ENCODE measurements at regions not wholly inside any gene's neighbourhood (a gene's known extent, or its start where the extent isn't known, plus 50 kb on each side); places are given as distances from the start of the nearest gene placed in this dataset.
"Not testable (repeated sequence)": the region's sequence is repeated elsewhere in the genome, so short reads cannot be mapped to it uniquely, and the experiment has no call there.

DNA sequence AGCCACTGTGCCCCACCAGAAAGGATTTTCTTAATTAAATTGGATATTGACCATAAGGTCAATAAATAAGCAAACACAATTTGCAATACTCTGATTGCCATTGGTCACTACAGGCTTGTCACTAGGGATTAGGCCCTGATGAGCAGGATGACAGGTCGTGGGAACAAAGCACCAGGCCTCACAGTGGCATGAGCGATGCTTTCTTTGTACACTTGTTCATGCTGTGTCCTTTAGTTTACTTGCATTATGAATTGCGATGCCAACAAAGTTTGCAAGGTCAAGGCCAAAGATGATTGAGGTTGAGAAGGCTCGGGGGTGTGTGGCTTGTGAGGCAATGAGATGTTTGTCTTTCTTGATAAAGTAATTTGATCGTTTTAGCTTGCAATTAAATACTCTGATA, 136.0 kb downstream of the TTC8 start:
- H3K36me3 Mint-ChIP-seq (ENCODE audit: low read depth), result no peaks in the 10 kb centered on the region
- no peak for DNase-seq
- H3K4me1 Mint-ChIP-seq, result no peaks in the 10 kb centered on the region
- no peak overlapping the region for H3K27ac Mint-ChIP-seq
- H3K4me3 Mint-ChIP-seq, result no peak overlapping the region
- ChIA-PET POLR2A (no interaction called here), CTCF (no interaction called here)
- no peaks in the 10 kb centered on the region for H3K9me3 Mint-ChIP-seq
- no peaks in the 10 kb centered on the region for H3K27me3 Mint-ChIP-seq

DNA sequence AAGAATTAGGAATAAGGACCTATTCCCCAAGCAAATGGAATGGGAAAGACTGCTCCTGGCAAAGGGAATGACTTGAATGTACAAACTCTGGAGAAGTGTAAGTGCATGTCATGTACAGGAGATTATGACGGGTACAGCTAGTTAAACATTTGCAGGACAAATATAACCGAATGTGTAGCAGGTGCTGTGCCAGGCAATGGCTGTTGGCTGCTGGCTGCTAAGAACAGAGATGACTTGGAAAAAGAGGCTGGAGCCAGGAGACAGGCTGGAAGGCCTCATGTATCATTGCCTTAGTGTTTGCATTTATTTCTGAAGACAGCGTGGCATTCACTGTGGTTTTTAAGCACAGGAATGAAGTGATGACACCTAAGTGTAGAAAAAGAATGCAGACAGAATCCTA, 136.8 kb downstream of the TTC8 start:
- H3K4me3 Mint-ChIP-seq, result no peak overlapping the region
- H3K9me3 Mint-ChIP-seq, result no peaks in the 10 kb centered on the region
- peaks cover 1% of the 10 kb centered on the region for H3K27me3 Mint-ChIP-seq
- DNase-seq, result no peak
- no peaks in the 10 kb centered on the region for H3K36me3 Mint-ChIP-seq (ENCODE audit: low read depth)
- H3K4me1 Mint-ChIP-seq, result no peaks in the 10 kb centered on the region
- POLR2A ChIA-PET, result no interaction called here
- no peak overlapping the region for H3K27ac Mint-ChIP-seq
- CTCF ChIA-PET, result no interaction called here

DNA sequence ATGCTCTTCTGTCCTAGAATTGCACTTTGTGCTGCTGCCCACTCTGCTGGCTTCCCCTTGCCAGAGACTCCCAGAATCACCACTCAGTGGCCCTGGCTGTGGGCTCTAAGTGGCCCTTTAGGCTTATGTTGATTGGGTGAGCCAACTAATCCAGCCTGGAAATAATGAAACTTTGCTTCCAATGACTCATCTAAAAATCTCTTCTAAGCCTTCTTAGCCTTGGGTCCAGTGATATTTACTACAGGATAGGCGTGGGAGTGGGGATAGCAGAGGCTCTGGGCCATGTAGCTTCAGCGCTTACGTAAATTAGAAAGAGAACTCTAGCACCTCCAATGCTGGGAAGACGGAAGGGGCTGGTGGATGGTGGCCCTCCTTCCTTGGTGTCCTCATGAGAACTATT, 137.9 kb downstream of the TTC8 start:
- Mint-ChIP-seq H3K27me3 (peaks cover 2% of the 10 kb centered on the region), H3K9me3 (no peaks in the 10 kb centered on the region), H3K4me1 (no peaks in the 10 kb centered on the region), H3K36me3 (ENCODE audit: low read depth) (no peaks in the 10 kb centered on the region), H3K27ac (no peak overlapping the region), H3K4me3 (no peak overlapping the region)
- ChIA-PET POLR2A (no interaction called here), CTCF (no interaction called here)
- DNase-seq, result no peak

DNA sequence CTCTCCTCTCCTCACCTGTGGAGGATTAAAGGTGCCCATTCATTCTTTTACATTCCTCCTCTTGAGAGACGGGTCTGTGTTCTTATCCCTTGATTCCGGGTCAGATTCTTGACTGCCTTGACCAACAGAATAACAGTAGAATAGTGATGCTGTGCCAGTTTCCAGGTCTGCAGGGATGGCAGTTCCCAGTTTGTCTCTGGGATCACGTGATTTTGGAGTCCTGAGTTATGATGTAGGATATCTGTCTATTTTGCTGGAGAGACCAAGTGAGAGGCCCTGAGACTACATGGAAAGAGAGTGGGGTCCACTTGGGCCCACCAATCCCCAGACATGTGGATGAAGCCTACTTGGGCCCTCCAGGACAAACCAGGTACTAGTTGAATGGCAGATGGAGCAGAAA, 142.8 kb downstream of the TTC8 start:
- Mint-ChIP-seq H3K36me3 (ENCODE audit: low read depth) (no peaks in the 10 kb centered on the region), H3K27ac (no peak overlapping the region), H3K27me3 (peaks cover 2% of the 10 kb centered on the region), H3K9me3 (no peaks in the 10 kb centered on the region), H3K4me3 (no peak overlapping the region), H3K4me1 (no peaks in the 10 kb centered on the region)
- no peak for DNase-seq
- ChIA-PET CTCF (no interaction called here), POLR2A (no interaction called here)

DNA sequence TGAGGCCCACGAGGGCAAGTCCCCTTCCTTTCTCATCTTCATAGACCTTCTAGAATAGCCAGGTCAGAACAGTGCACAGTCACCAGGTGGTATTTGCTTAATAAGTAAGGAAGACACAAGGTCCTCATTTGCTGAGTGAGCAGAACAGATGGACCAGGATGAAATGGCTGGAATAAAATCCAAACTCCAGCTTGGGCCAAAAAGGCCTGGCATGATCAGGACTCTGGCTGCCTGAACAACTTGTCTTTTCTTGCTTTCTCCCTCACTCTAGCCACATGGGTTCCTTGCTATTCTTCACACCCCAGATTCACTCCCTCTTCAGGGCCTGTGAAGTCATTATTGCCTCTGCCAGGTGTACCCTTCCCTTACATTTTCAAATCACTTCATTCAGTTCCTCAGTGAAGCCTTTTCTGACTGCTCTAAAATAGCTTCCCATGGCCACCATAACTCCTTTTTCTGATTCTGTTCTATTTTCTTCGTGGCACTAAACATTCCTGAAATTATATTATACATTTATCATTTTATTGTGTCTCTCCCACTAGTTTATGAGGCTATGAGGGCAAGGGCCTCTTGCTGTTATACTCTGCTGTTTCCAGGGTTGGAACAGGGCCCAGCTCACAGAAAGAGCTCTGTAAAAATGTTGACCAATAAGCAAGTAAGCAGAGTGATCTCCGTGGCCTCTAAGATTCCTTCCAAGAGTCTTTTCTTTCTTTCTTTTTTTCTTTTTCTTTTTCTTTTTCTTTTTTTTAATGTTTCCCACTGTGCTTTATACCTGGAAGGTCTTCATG, 150.8 kb downstream of the TTC8 start:
- peaks cover 14% of the 10 kb centered on the region for H3K27me3 Mint-ChIP-seq
- ChIA-PET CTCF (no interaction called here), POLR2A (no interaction called here)
- DNase-seq, result no peak
- no peak overlapping the region for H3K4me3 Mint-ChIP-seq
- H3K36me3 Mint-ChIP-seq (ENCODE audit: low read depth), result no peaks in the 10 kb centered on the region
- H3K9me3 Mint-ChIP-seq, result no peaks in the 10 kb centered on the region
- H3K27ac Mint-ChIP-seq, result no peak overlapping the region
- no peaks in the 10 kb centered on the region for H3K4me1 Mint-ChIP-seq

DNA sequence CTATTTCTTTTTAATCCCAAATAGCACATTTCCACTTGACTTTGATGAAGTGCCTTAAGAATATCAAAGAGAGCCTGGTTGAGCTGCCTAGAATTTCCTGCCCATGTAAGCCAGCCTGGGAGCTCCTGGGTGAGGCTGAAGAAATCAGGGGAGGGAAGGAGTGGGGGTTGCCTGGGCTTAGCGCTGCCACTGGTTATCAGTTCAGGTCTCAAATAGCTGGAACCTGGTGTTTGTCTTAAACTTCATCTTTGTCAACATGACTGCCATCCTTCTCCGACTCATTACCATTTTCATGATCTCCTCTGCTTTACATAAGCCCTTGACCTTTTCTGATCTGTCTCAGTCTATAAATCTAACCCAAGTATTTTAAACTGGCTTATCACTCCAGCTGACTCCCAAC, 151.5 kb downstream of the TTC8 start:
- ChIA-PET CTCF (no interaction called here), POLR2A (no interaction called here)
- no peak for DNase-seq
- Mint-ChIP-seq H3K27me3 (peaks cover 14% of the 10 kb centered on the region), H3K4me1 (no peaks in the 10 kb centered on the region), H3K4me3 (no peak overlapping the region), H3K9me3 (no peaks in the 10 kb centered on the region), H3K27ac (no peak overlapping the region), H3K36me3 (ENCODE audit: low read depth) (no peaks in the 10 kb centered on the region)

DNA sequence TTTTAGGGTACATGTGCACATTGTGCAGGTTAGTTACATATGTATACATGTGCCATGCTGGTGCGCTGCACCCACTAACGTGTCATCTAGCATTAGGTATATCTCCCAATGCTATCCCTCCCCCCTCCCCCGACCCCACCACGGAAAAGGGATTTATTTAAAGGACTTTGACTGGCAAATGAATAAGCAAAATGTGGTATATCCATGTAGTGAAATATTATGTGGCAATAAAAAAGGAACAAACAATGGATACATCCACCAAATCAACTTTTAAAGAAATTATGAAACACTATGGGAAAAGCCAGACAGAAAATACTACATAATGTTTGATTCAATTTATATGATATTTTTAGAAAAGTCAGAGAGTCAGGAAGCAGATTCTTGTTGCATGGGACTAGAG, 156.5 kb downstream of the TTC8 start:
- DNase-seq; H3K36me3 Mint-ChIP-seq (ENCODE audit: low read depth); H3K9me3 Mint-ChIP-seq; H3K4me1 Mint-ChIP-seq; H3K4me3 Mint-ChIP-seq; POLR2A ChIA-PET; H3K27ac Mint-ChIP-seq: not testable (repeated sequence)
- CTCF ChIA-PET, result interaction anchor here (0.7 kb wide), 1 partner anchor 981 kb away, joined by 3 read pairs; no protein-coding TSS in a partner anchor
- H3K27me3 Mint-ChIP-seq, result peaks cover 16% of the 10 kb centered on the region

DNA sequence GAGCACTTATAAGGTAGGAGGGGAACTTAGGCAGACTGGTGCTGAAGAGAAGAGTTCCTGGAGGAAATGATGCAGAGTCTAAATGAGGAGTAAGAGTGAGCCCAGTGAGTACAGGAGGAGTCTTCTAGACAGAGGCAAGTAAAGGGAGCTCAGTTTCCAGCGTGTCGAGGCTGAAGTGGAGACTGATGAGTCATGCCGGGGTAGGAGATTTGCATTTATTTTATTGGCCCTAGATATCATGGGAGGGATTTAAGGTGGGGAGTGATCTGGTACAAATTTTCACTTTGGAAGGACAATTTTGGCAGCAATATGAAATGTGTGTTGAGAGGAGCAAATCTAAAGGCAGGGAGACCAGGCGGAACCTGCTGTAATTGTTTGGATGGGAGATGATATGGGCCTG, 157.5 kb downstream of the TTC8 start:
- Mint-ChIP-seq H3K9me3 (peaks cover 3% of the 10 kb centered on the region), H3K27ac (no peak overlapping the region), H3K4me1 (no peaks in the 10 kb centered on the region), H3K4me3 (no peak overlapping the region), H3K27me3 (peaks cover 16% of the 10 kb centered on the region), H3K36me3 (ENCODE audit: low read depth) (no peaks in the 10 kb centered on the region)
- no peak for DNase-seq
- POLR2A ChIA-PET, result no interaction called here
- CTCF ChIA-PET, result no interaction called here

DNA sequence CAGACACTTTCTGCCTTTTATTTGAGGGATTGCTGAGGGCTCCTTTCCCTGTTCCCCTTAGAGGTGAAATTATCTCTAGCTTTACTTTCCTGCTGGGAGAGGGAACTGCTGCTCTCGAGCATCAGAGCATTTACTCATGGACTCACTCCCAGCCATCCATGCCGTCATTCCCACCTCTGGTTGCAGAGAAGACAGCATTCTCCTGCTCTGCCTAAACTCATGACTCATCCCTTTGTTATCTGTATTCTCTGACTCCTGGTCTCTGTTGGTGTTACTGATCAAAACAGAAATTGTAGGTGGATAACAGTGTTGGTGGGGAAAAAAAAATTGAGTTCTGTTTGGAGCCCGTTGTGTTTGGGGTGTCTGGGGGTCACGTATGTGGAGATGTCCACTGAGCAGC, 159.3 kb downstream of the TTC8 start:
- H3K9me3 Mint-ChIP-seq, result peaks cover 4% of the 10 kb centered on the region
- no peak overlapping the region for H3K4me3 Mint-ChIP-seq
- ChIA-PET CTCF (no interaction called here), POLR2A (interaction anchor here (0.5 kb wide), 1 partner anchor 1265 kb away, joined by 3 read pairs; no protein-coding TSS in a partner anchor)
- H3K27me3 Mint-ChIP-seq, result peaks cover 11% of the 10 kb centered on the region
- no peak overlapping the region for H3K27ac Mint-ChIP-seq
- H3K4me1 Mint-ChIP-seq, result no peaks in the 10 kb centered on the region
- H3K36me3 Mint-ChIP-seq (ENCODE audit: low read depth), result no peaks in the 10 kb centered on the region
- DNase-seq, result no peak

DNA sequence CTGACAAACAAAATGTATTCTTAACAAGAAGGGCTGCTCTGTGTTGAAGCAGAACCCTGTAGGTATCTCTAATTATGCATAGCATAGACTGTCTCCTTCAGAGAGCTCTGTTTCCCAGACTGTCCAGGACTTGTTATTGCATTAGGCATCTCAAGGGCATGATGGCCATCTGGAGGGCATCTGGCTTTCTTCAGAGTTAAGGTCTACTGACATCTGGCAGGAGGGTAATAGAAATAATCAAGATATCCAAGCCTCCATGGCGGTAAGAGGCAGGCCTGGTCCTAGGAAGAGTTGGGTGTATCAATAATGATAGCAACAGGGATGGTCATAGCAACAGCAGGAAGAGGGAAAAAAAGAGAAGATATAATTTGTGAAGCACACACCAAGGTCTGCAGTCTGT, 161.2 kb downstream of the TTC8 start:
- H3K27ac Mint-ChIP-seq, result no peak overlapping the region
- ChIA-PET POLR2A (no interaction called here), CTCF (no interaction called here)
- peaks cover 2% of the 10 kb centered on the region for H3K27me3 Mint-ChIP-seq
- no peaks in the 10 kb centered on the region for H3K4me1 Mint-ChIP-seq
- peaks cover 4% of the 10 kb centered on the region for H3K9me3 Mint-ChIP-seq
- DNase-seq, result no peak
- no peak overlapping the region for H3K4me3 Mint-ChIP-seq
- no peaks in the 10 kb centered on the region for H3K36me3 Mint-ChIP-seq (ENCODE audit: low read depth)

DNA sequence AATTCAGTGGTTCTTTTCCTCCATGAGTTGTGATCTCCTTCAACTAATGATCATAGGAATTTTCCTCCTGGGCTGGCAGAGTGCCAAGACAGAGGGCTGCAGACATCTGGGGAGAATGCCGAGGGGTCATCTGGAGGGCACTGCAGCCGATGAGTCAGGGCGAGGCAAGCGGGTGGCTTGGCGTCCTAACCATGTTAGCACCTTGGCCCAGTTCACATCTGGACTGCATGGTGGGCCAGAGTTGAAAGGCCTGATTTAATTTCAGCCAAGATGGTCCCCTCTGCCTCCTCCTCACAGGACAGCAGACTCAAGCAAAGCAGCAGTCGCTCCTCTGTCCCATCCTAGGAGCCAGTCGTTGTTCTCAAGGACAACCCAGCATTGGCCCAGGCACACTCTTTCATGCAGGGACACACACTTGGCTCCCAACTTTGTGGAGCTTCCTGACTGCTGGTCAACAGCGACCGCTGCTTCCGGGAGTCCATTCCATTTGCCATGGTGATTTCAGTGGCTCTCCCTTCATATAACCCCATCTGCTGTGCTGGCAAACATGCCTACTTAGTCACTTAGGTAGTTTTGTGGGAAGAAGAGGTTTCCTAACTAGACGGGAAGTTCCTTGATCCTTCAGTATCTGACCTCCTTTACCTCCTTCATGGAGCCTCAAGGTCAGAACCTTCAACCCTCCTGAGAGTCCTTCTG, 161.8 kb downstream of the TTC8 start:
- Mint-ChIP-seq H3K36me3 (ENCODE audit: low read depth) (no peaks in the 10 kb centered on the region), H3K27ac (no peak overlapping the region), H3K9me3 (peaks cover 4% of the 10 kb centered on the region), H3K4me3 (no peak overlapping the region), H3K27me3 (peaks cover under 1% of the 10 kb centered on the region), H3K4me1 (no peaks in the 10 kb centered on the region)
- no peak for DNase-seq
- POLR2A ChIA-PET, result no interaction called here
- CTCF ChIA-PET, result no interaction called here

DNA sequence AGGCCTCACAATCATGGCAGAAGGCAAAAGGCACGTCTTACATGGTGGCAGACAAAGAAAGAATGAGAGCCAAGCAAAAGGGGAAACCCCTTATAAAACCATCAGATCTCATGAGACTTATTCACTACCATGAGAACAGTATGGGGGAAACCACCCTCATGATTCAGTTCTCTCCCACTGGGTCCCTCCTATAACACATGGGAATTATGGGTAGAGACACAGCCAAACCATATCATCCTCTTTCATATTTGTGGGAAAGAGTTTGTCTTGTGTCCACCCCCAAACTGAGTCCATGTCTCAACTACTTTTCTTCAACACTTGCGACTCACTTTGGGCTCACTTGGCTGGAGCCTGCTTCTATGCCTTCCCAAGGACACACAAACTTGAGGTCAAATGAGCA, 162.5 kb downstream of the TTC8 start:
- H3K4me3 Mint-ChIP-seq; H3K9me3 Mint-ChIP-seq; CTCF ChIA-PET; POLR2A ChIA-PET; H3K4me1 Mint-ChIP-seq; DNase-seq; H3K27me3 Mint-ChIP-seq; H3K27ac Mint-ChIP-seq; H3K36me3 Mint-ChIP-seq (ENCODE audit: low read depth): not testable (repeated sequence)

DNA sequence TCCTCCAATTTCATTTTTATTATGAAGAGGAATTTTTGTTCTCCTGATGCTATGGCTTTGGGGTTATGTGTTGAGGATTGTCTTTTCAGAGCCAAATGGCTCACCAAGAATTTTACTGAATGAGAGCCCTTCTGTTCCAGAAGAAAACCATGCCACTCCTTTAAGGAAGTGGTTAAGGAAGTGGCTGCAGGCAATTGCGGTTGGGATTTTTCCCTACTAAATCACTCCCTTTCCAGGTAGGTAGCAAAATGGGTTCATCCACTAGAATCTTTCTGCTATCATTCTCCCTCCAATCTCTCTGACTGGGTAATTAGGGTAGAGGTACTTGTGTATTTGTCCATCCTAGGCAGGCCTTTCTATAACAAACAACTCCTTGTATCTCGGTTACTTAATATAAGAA, 163.1 kb downstream of the TTC8 start:
- no peak for DNase-seq
- Mint-ChIP-seq H3K27ac (no peak overlapping the region), H3K27me3 (peaks cover 2% of the 10 kb centered on the region), H3K9me3 (peaks cover 4% of the 10 kb centered on the region), H3K4me3 (no peak overlapping the region), H3K4me1 (no peaks in the 10 kb centered on the region), H3K36me3 (ENCODE audit: low read depth) (no peaks in the 10 kb centered on the region)
- CTCF ChIA-PET, result no interaction called here
- POLR2A ChIA-PET, result interaction anchor here (0.6 kb wide), 1 partner anchor 839 kb away, joined by 3 read pairs; no protein-coding TSS in a partner anchor

DNA sequence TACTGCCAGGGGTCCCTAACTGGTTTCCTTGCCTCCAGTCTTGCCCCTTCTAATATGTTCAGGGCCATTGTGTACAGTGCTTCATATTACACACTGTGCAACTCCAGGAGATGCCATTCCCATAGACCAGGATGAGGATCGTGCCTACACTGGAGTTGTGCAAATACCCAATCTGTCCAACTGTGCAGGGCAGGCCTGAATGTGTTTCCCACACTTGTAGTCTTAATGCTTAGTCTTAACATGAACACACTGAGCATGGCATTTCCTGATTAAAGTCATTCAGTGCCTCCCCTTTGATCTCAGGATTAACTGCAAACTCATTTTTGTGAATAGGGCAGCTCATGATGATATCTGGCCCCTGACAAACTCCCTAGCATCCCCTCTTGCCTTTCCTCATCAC, 165.5 kb downstream of the TTC8 start:
- CTCF ChIA-PET, result no interaction called here

More for the DNA sequence above, 165.5 kb downstream of the TTC8 start:
- Mint-ChIP-seq H3K36me3 (ENCODE audit: low read depth) (no peaks in the 10 kb centered on the region), H3K9me3 (peaks cover 4% of the 10 kb centered on the region), H3K27me3 (peaks cover 6% of the 10 kb centered on the region), H3K27ac (no peak overlapping the region), H3K4me1 (no peaks in the 10 kb centered on the region), H3K4me3 (no peak overlapping the region)
- DNase-seq, result no peak
- POLR2A ChIA-PET, result no interaction called here

Measured in activated CD4-positive, alpha-beta T cell treated with anti-CD3 and anti-CD28 coated beads, Interleukin-2, amount 10 ng/mL, durations not matched to agents 7 days and 5 days (primary cell).